HG02884 (cell line): ENCODE measurements at regions not wholly inside any gene's neighbourhood (a gene's known extent, or its start where the extent isn't known, plus 50 kb on each side); places are given as distances from the start of the nearest gene placed in this dataset.

Experiments used
- ATAC-seq: cut with Tn5 transposase; IDR thresholded peaks from one replicate; pipeline ENCODE4 v1.9.1; 2021; ENCODE audit warnings: mild to moderate bottlenecking, moderate library complexity; ENCODE audit not compliant: unreplicated experiment

GRCh38 chr11:8323161-8323935 lies 59.7 kb upstream of the LMO1 start:
- no peak for ATAC-seq

- ATAC-seq: no peak
Measured at GRCh38 chr11:8321876-8322275, 58.2 kb upstream of the LMO1 start.

- ATAC-seq: no peak
Measured at GRCh38 chr11:8320076-8320475, 56.4 kb upstream of the LMO1 start.

GRCh38 chr11:8318536-8318935 lies 54.9 kb upstream of the LMO1 start:
- no peak for ATAC-seq

- ATAC-seq: no peak
Measured at GRCh38 chr11:8317159-8317558, 53.5 kb upstream of the LMO1 start.

- ATAC-seq: no peak
Measured at GRCh38 chr11:8315954-8316353, 52.3 kb upstream of the LMO1 start.

GRCh38 chr11:8315463-8315862 lies 51.8 kb upstream of the LMO1 start:
- no peak for ATAC-seq

- no peak for ATAC-seq
Measured at GRCh38 chr11:8314916-8315315, 51.2 kb upstream of the LMO1 start.

GRCh38 chr11:8313504-8314090 lies 49.9 kb upstream of the LMO1 start:
- ATAC-seq: no peak
